Iris pigment epithelial cell (primary cell): ENCODE measurements at regions not wholly inside any gene's neighbourhood (a gene's known extent, or its start where the extent isn't known, plus 50 kb on each side); places are given as distances from the start of the nearest gene placed in this dataset.

ENCODE experiments used
- DNase-seq: peaks from one replicate; pipeline ENCODE4 v3.0.0-alpha.2; 2011; ENCODE audit warnings: low read depth

- DNase-seq: no peak
Measured at GRCh38 chr1:93773049-93773838, 91.6 kb upstream of the BCAR3 start.

DNA sequence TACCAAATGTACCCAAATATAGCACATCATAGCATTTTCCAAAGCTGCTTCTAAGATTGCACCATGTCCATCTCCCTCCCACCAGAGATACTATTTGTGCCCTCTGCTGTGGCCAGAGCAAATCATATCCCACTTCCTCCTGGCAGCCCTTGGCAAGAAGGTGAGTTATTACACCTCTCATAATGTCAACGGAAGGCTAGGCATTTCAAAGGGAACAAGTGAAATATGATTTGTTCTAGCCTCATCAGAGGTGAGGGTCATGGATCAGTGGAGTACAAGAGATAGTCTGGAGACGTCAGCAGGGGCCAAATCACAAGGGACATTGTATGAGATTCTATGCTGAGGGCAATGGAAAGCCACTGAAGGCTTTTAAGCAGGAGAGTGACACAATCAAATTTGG lies 90.2 kb upstream of the BCAR3 start:
- no peak for DNase-seq

DNA sequence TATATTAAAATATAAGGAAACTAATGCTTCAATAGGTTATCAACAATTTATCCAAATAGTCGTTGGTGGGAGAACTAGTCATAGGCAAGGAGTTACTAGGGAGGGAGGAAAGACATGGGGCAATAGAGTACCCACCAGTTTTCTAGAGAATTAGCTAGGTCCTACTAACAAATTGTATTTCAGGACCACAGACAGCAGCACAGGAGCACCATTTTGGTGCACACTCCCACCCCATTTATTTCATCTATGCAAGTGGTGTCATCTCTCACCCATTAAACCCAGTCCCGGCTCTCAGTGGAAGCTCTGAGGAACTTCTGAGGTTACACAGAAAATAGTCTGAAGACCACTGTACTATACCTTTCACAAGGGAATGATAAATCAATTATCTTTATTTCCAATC lies 89.0 kb upstream of the BCAR3 start:
- no peak for DNase-seq

- no peak for DNase-seq
Measured at GRCh38 chr1:93769777-93770176, 88.1 kb upstream of the BCAR3 start.

DNA sequence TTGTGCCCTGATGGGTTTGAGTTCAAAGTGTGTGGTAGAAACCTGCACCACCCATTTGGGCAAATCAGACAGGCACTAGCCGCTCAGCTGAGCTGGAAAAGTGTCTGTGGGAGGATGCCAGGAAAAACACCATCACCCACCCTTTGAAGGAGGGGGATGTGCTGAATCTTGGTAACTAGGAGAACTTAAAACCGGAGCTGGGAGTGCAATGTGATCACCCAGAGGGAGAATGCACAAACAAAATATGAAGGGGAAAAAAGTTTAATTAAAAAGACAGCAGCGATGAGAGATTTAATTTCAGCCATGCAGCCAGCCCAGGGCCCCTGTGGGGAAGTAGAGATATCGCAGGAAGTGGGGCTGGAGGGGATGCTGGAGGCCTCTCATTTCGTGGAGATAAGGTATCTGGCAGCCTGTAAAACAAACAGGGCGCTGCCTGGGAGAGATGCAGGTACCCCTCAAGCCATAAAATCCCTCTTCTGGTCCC lies 86.8 kb upstream of the BCAR3 start:
- DNase-seq: no peak

GRCh38 chr1:93766451-93766850 lies 84.8 kb upstream of the BCAR3 start:
- no peak for DNase-seq

GRCh38 chr1:93765099-93765498 lies 83.5 kb upstream of the BCAR3 start:
- DNase-seq: no peak

DNA sequence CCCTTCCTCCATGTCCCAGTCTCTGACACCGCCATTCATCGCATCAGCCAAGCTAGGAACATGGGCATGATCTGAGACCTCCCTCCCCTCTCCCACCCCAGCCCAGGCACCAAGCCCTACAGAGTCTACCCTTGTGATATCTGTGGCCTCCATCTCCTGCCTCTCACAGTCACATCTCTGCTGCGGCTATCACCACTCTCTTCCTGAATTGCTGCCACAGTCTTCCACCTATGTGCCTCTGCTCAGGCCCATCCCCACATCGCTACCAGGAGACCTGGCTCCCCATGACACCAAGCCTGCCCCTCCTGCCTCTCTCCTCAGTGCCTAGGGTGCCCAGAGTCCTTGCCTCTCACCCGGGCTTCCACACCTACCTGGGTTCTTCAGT lies 82.7 kb upstream of the BCAR3 start:
- no peak for DNase-seq

DNA sequence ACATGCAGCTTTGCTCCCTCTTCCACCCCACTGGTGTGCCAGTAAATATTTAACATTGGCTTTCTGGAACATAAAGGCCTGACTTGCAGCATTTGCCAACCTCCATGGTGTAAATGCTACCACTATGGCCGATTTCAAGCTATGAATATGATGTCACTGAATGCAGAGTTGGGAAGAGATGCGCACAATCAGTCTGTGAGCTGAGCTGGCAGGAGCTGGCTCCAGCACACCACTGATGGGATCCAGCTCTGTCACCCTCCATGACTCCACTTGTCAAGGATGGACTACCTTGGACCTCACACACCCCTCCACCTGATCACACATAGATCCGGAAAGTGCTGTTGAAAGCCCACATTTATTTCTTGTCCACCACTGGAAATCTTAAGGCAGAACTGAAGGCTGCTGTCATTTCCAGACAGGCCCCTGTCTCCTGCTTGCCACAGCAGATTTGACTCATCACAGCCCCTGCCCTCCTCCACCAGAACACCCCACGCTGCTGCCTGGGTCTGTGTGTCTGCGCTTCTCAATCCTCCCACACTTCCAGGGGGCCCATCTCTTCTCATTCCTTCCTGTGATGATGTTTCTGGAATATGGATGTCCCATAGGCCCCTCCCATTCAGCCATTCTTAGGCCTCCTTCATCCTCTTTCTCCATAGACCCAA lies 82.2 kb upstream of the BCAR3 start:
- no peak for DNase-seq

DNA sequence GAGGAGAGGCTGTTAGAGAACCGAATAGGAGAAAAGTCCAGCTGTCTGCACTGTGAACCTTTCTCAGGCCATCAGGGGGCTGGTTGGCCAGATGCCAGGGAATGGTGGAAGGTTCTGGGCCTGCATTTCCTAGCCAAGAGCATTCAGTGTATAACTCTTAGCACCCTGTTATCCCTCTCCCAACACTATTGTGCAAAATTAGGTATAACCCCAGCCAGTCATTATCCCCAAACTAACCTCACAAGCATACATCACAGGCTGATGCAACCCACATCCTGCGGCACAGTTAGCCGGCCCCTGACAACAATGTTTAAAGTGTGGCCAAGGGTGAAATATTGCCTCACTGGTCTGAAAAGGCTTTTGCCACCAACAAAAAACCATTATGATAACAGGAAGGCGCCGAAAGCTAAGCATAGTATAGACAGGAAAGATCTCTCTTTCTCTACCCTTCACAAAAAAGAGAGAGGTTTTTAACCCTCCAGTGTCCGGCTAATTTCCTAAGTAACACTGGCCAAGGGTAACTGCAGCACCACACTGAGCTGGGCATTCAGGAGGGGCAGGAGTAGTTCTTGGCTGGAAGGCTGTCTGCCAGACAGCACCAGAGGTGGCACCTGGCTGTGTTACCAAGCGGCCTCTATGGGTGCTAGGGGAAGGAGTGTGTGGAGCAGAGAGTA lies 77.3 kb upstream of the BCAR3 start:
- DNase-seq: peak; percentile 97

- no peak for DNase-seq
Measured at GRCh38 chr1:93757256-93758036, 75.8 kb upstream of the BCAR3 start.

GRCh38 chr1:93756657-93757056 lies 75.0 kb upstream of the BCAR3 start:
- peak; percentile 22 for DNase-seq

- peak; percentile 44 for DNase-seq
Measured at GRCh38 chr1:93755251-93755715, 73.6 kb upstream of the BCAR3 start.

- peak; percentile 98 for DNase-seq
Measured at GRCh38 chr1:93753791-93754763, 72.4 kb upstream of the BCAR3 start.

GRCh38 chr1:93751377-93752250 lies 70.0 kb upstream of the BCAR3 start:
- no peak for DNase-seq

DNA sequence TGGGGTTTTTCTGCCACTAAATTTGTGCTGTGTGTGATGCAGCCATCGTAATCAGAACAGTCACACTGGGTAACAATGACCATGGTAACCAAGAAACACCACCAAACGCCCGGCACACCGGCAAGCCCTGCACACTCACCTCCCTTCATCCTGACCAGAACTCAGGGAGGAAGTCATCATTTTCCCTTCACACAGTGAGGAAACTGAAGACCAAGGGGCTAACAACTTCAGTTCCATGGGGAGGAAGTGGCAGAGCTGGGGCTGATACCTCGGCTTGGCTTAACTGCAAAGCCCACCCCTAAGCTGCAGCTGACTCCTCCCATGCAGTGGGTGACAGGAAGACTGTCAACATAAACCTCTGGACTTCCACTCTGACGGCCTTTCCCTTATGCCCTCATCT lies 69.3 kb upstream of the BCAR3 start:
- no peak for DNase-seq

DNA sequence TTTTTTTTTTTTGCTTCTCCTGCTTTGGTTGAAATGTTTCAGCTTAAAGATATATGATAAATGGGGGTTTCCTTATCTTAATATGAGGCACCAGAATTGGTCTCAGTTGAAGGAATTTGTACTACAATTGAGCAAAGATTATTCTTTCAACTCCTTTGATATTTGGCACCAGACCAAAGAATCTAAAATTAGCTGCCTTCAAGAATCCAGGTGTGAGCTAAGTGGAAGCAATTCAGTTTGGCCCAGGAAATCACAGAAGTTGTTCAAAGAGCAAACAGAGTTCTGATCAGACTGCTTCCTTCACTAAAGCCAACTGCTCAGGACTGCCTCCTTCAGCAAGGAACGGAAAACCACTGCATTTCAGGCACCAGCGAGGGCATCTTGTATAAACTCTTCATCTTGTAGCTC lies 68.3 kb upstream of the BCAR3 start:
- peak; percentile 37 for DNase-seq

DNA sequence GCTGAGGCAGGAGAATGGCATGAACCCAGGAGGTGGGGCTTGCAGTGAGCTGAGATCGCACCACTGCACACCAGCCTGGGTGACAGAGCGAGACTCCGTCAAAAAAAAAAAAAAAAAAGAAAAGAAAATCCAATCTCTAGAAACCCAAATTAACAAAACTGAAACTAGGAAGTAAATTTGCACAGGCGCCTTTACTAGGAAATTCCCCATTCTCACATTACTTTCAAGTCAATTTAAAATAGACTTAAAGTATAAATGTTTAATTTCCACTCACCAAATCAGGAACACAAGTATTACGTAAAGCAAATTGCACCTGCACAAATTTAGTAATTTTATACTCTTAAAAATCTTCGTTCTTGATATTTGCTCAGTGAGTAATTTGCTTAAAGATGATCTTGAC lies 67.8 kb upstream of the BCAR3 start:
- DNase-seq: no peak

GRCh38 chr1:93746021-93746812 lies 64.6 kb upstream of the BCAR3 start:
- DNase-seq: no peak
